ENCODE measurements at regions not wholly inside any gene's neighbourhood (a gene's known extent, or its start where the extent isn't known, plus 50 kb on each side); places are given as distances from the start of the nearest gene placed in this dataset.
"Not testable (repeated sequence)": the region's sequence is repeated elsewhere in the genome, so short reads cannot be mapped to it uniquely, and the experiment has no call there.

GRCh38 chr22:11028180-11028579, 4499.8 kb upstream of the OR11H1 start:
- TF ChIP-seq CTCF, POLR2A (IDR thresholded peaks at IDR 0.05): not testable (repeated sequence)

All from testis (tissue), 2 donors.